Bronchial epithelial cell (primary cell): ENCODE measurements at regions not wholly inside any gene's neighbourhood (a gene's known extent, or its start where the extent isn't known, plus 50 kb on each side); places are given as distances from the start of the nearest gene placed in this dataset.

ENCODE experiments used
- DNase-seq: peaks from one replicate; pipeline ENCODE4 v3.0.0-alpha.2; 2010; ENCODE audit warnings: low read depth
- FAIRE-seq: peaks from 2 replicates; lab custom pipeline; 2011; peaks lifted over from hg19 to GRCh38; lab: Jason Lieb, UNC
- H3K27me3 ChIP-seq: 2 replicates; pipeline ENCODE4 v1.5.1; 2011; ENCODE audit warnings: low read length; ENCODE audit not compliant: control insufficient read depth, insufficient read depth
- H3K36me3 ChIP-seq: 2 replicates; pipeline ENCODE4 v1.5.1; 2011; ENCODE audit warnings: low read length; ENCODE audit not compliant: control insufficient read depth, insufficient read depth
- H3K4me3 ChIP-seq: 2 replicates; pipeline ENCODE4 v1.5.1; 2011; ENCODE audit warnings: mild to moderate bottlenecking, low read depth, low read length, control low read depth
- CTCF ChIP-seq: IDR thresholded peaks from 2 replicates; pipeline ENCODE4 v1.5.1; 2011; ENCODE audit warnings: mild to moderate bottlenecking, moderate library complexity, low read length, control low read depth, inconsistent platforms; ENCODE audit not compliant: insufficient read depth, severe bottlenecking

- Histone ChIP-seq H3K27me3 (no peaks in the 10 kb centered on the region), H3K4me3 (no peak overlapping the region), H3K36me3 (no peaks in the 10 kb centered on the region)
- no peak for TF ChIP-seq CTCF
- no peak for DNase-seq
- no peak for FAIRE-seq
These were observed 385.5 kb downstream of the MZT1 start for GRCh38 chr13:72341904-72342303.

- Histone ChIP-seq H3K27me3 (no peaks in the 10 kb centered on the region), H3K4me3 (no peak overlapping the region), H3K36me3 (no peaks in the 10 kb centered on the region)
- no peak for DNase-seq
- TF ChIP-seq CTCF = no peak
- no peak for FAIRE-seq
These were observed 409.9 kb downstream of the MZT1 start for GRCh38 chr13:72317346-72318109.

- H3K4me3 ChIP-seq = no peak overlapping the region
- DNase-seq (no peak), FAIRE-seq (no peak)
- H3K27me3 ChIP-seq = no peaks in the 10 kb centered on the region
- no peaks in the 10 kb centered on the region for H3K36me3 ChIP-seq
- TF ChIP-seq CTCF = no peak
These were observed 410.7 kb downstream of the MZT1 start for GRCh38 chr13:72316716-72317115.

- DNase-seq (no peak), FAIRE-seq (no peak)
- no peaks in the 10 kb centered on the region for H3K27me3 ChIP-seq
- no peak for TF ChIP-seq CTCF
- no peak overlapping the region for H3K4me3 ChIP-seq
- H3K36me3 ChIP-seq = no peaks in the 10 kb centered on the region
These were observed 412.1 kb downstream of the MZT1 start for GRCh38 chr13:72315312-72315711.

GRCh38 chr13:72314210-72314609, 413.2 kb downstream of the MZT1 start:
- Histone ChIP-seq H3K27me3 (no peaks in the 10 kb centered on the region), H3K36me3 (no peaks in the 10 kb centered on the region), H3K4me3 (no peak overlapping the region)
- no peak for TF ChIP-seq CTCF
- DNase-seq (no peak), FAIRE-seq (no peak)

- Histone ChIP-seq H3K36me3 (no peaks in the 10 kb centered on the region), H3K4me3 (no peak overlapping the region), H3K27me3 (no peaks in the 10 kb centered on the region)
- DNase-seq (no peak), FAIRE-seq (no peak)
- TF ChIP-seq CTCF = no peak
These were observed 413.9 kb downstream of the MZT1 start for GRCh38 chr13:72313546-72313945.
